GM18873 (cell line): ENCODE measurements at regions not wholly inside any gene's neighbourhood (a gene's known extent, or its start where the extent isn't known, plus 50 kb on each side); places are given as distances from the start of the nearest gene placed in this dataset.

Experiments used
- ATAC-seq: cut with Tn5 transposase; IDR thresholded peaks from one replicate; pipeline ENCODE4 v1.9.1; 2021; ENCODE audit warnings: mild to moderate bottlenecking, moderate library complexity, moderate number of reproducible peaks; ENCODE audit not compliant: unreplicated experiment, low FRiP score

- ATAC-seq = no peak
These were observed 341.8 kb downstream of the CYRIA start for GRCh38 chr2:16323551-16324543.

GRCh38 chr2:16323126-16323520 lies 342.5 kb downstream of the CYRIA start:
- ATAC-seq = no peak

GRCh38 chr2:16322308-16323125 lies 343.1 kb downstream of the CYRIA start:
- no peak for ATAC-seq

GRCh38 chr2:16321872-16322271 lies 343.8 kb downstream of the CYRIA start:
- ATAC-seq = no peak

- ATAC-seq = no peak
These were observed 344.4 kb downstream of the CYRIA start for GRCh38 chr2:16321256-16321655.

GRCh38 chr2:16320716-16321115 lies 344.9 kb downstream of the CYRIA start:
- ATAC-seq = no peak

GRCh38 chr2:16319551-16320121 lies 346.0 kb downstream of the CYRIA start:
- no peak for ATAC-seq

GRCh38 chr2:16318474-16319195 lies 347.0 kb downstream of the CYRIA start:
- ATAC-seq = no peak

- ATAC-seq = no peak
These were observed 347.6 kb downstream of the CYRIA start for GRCh38 chr2:16318051-16318450.

GRCh38 chr2:16317211-16317830 lies 348.3 kb downstream of the CYRIA start:
- no peak for ATAC-seq

- ATAC-seq = no peak
These were observed 349.0 kb downstream of the CYRIA start for GRCh38 chr2:16316456-16317210.

GRCh38 chr2:16315908-16316307 lies 349.7 kb downstream of the CYRIA start:
- ATAC-seq = no peak

- ATAC-seq = no peak
These were observed 350.2 kb downstream of the CYRIA start for GRCh38 chr2:16315458-16315835.

- ATAC-seq = no peak
These were observed 350.8 kb downstream of the CYRIA start for GRCh38 chr2:16314691-16315457.

GRCh38 chr2:16314001-16314400 lies 351.6 kb downstream of the CYRIA start:
- no peak for ATAC-seq

- no peak for ATAC-seq
These were observed 352.2 kb downstream of the CYRIA start for GRCh38 chr2:16313235-16313975.

- no peak for ATAC-seq
These were observed 352.9 kb downstream of the CYRIA start for GRCh38 chr2:16312771-16313170.
